Esophagus muscularis mucosa (tissue), 3 donors: ENCODE measurements at regions not wholly inside any gene's neighbourhood (a gene's known extent, or its start where the extent isn't known, plus 50 kb on each side); places are given as distances from the start of the nearest gene placed in this dataset.

Experiments used
- CTCF ChIP-seq, 3 experiments: fragments of 200-600 bp in 2 of 3; fragments of 450-650 bp in 1 of 3; sonication (generic) in 2 of 3; IDR thresholded peaks; one replicate each; pipeline ENCODE4 v1.5.1; 2017 to 2019; ENCODE audit warnings: antibody characterized with exemption in 3 of 3, mild to moderate bottlenecking in 2 of 3, moderate library complexity in 1 of 3
- POLR2A ChIP-seq: fragments of 450-650 bp; IDR thresholded peaks from one replicate; pipeline ENCODE4 v1.6.1; 2017; ENCODE audit warnings: antibody characterized with exemption, moderate library complexity, mild to moderate bottlenecking, low read depth

- TF ChIP-seq POLR2A (no peak), CTCF (IDR thresholded peaks at IDR 0.05) (no peak)
These were observed 198.9 kb upstream of the SGCD start for GRCh38 chr5:156128026-156128425.
